CD4-positive, CD25-positive, alpha-beta regulatory T cell (primary cell): ENCODE measurements at regions not wholly inside any gene's neighbourhood (a gene's known extent, or its start where the extent isn't known, plus 50 kb on each side); places are given as distances from the start of the nearest gene placed in this dataset.

Source experiments
- ATAC-seq, 2 donors: fragments of 150-1000 bp; cut with Tn5 transposase; one replicate each; pipeline ENCODE4 v1.10.0; 2021; ENCODE audit warnings: low read depth in 2 of 2, moderate number of reproducible peaks in 2 of 2, moderate library complexity in 1 of 2
- DNase-seq, 3 donors: peaks; one replicate each; pipeline versions ENCODE4 v3.0.0 to v3.0.0-alpha.2; 2012 to 2022; ENCODE audit warnings: mixed read lengths in 1 of 3
- H3K27ac ChIP-seq: one replicate; pipeline ENCODE4 v1.7.0; 2013; ENCODE audit warnings: mild to moderate bottlenecking, low read length; ENCODE audit not compliant: insufficient read depth, poor library complexity, severe bottlenecking
- H3K27me3 ChIP-seq: one replicate; pipeline ENCODE4 v1.7.0; 2013; ENCODE audit warnings: low read length; ENCODE audit not compliant: control insufficient read depth, insufficient read depth
- H3K36me3 ChIP-seq: one replicate; pipeline ENCODE4 v1.7.0; 2013; ENCODE audit warnings: mild to moderate bottlenecking, low read length, moderate library complexity; ENCODE audit not compliant: control insufficient read depth, insufficient read depth
- H3K4me1 ChIP-seq: 2 replicates; pipeline ENCODE4 v1.7.0; 2013; ENCODE audit warnings: mild to moderate bottlenecking, low read length; ENCODE audit not compliant: insufficient read depth, control insufficient read depth, poor library complexity, severe bottlenecking
- H3K4me3 ChIP-seq: one replicate; pipeline ENCODE4 v1.7.0; 2013; ENCODE audit warnings: low read depth, mild to moderate bottlenecking, low read length, moderate library complexity
- H3K9me3 ChIP-seq, 2 experiments: 1 replicate in 1 of 2; 2 replicates in 1 of 2; pipeline ENCODE4 v1.7.0; 2013; ENCODE audit warnings: low read length in 2 of 2, mild to moderate bottlenecking in 1 of 2, moderate library complexity in 1 of 2; ENCODE audit not compliant: control insufficient read depth in 2 of 2
- H3K27ac Mint-ChIP-seq, 3 donors: one replicate each; pipeline ENCODE4 v1.8.0; 2020 to 2022; ENCODE audit warnings: mild to moderate bottlenecking in 3 of 3, mixed read lengths in 3 of 3, moderate library complexity in 2 of 3
- H3K27me3 Mint-ChIP-seq: one replicate; pipeline ENCODE4 v1.8.0; 2022; ENCODE audit warnings: mild to moderate bottlenecking, mixed read lengths
- H3K36me3 Mint-ChIP-seq: one replicate; pipeline ENCODE4 v1.8.0; 2020; ENCODE audit warnings: mixed read lengths
- H3K4me1 Mint-ChIP-seq, 4 donors: one replicate each; pipeline ENCODE4 v1.8.0; 2020 to 2022; ENCODE audit warnings: mixed read lengths in 4 of 4, mild to moderate bottlenecking in 1 of 4
- H3K4me3 Mint-ChIP-seq, 4 donors: one replicate each; pipeline ENCODE4 v1.8.0; 2020 to 2022; ENCODE audit warnings: mild to moderate bottlenecking in 4 of 4, mixed read lengths in 4 of 4, moderate library complexity in 3 of 4
- H3K9me3 Mint-ChIP-seq, 7 donors: one replicate each; pipeline ENCODE4 v1.8.0; 2020 to 2022; ENCODE audit warnings: mixed read lengths in 7 of 7, mild to moderate bottlenecking in 3 of 7, moderate library complexity in 2 of 7

- H3K4me1 Mint-ChIP-seq: no peaks in the 10 kb centered on the region
- DNase-seq (no peak), ATAC-seq (no peak)
- H3K4me1 ChIP-seq: no peaks in the 10 kb centered on the region
- H3K27me3 ChIP-seq: no peaks in the 10 kb centered on the region
- no peaks in the 10 kb centered on the region for H3K36me3 Mint-ChIP-seq
- H3K36me3 ChIP-seq: no peaks in the 10 kb centered on the region
- H3K9me3 ChIP-seq: no peaks in the 10 kb centered on the region
- H3K4me3 ChIP-seq: no peak overlapping the region
- no peak overlapping the region for H3K27ac ChIP-seq
- peaks cover 0 to 2% (median 0%) of the 10 kb centered on the region in 7 donors for H3K9me3 Mint-ChIP-seq
- H3K27ac Mint-ChIP-seq: no peak overlapping the region
- no peak overlapping the region for H3K4me3 Mint-ChIP-seq
- H3K27me3 Mint-ChIP-seq: no peaks in the 10 kb centered on the region
Measured at GRCh38 chr9:38149647-38150046, 80.6 kb upstream of the SHB start.

- no peak overlapping the region for H3K27ac ChIP-seq
Measured at GRCh38 chr9:38146844-38147243, 77.8 kb upstream of the SHB start.

GRCh38 chr9:38145526-38146053, 76.6 kb upstream of the SHB start:
- Histone ChIP-seq H3K27me3 (peaks cover 4% of the 10 kb centered on the region), H3K4me3 (no peak overlapping the region), H3K4me1 (no peaks in the 10 kb centered on the region), H3K27ac (no peak overlapping the region), H3K9me3 (no peaks in the 10 kb centered on the region), H3K36me3 (no peaks in the 10 kb centered on the region)
- H3K27me3 Mint-ChIP-seq: peaks cover 8% of the 10 kb centered on the region
- H3K9me3 Mint-ChIP-seq: peaks cover 0 to 2% (median 0%) of the 10 kb centered on the region in 7 donors
- H3K4me1 Mint-ChIP-seq: no peaks in the 10 kb centered on the region
- H3K36me3 Mint-ChIP-seq: no peaks in the 10 kb centered on the region
- no peak for ATAC-seq
- no peak for DNase-seq
- H3K4me3 Mint-ChIP-seq: no peak overlapping the region
- no peak overlapping the region for H3K27ac Mint-ChIP-seq

More at GRCh38 chr9:38146844-38147243, 77.8 kb upstream of the SHB start:
- Histone ChIP-seq H3K4me3 (no peak overlapping the region), H3K9me3 (no peaks in the 10 kb centered on the region), H3K27me3 (no peaks in the 10 kb centered on the region), H3K4me1 (no peaks in the 10 kb centered on the region), H3K36me3 (no peaks in the 10 kb centered on the region)
- Mint-ChIP-seq H3K4me3 (no peak overlapping the region), H3K4me1 (no peaks in the 10 kb centered on the region), H3K36me3 (no peaks in the 10 kb centered on the region), H3K27me3 (no peaks in the 10 kb centered on the region), H3K27ac (no peak overlapping the region), H3K9me3 (peaks cover 0 to 2% (median 0%) of the 10 kb centered on the region in 7 donors)
- no peak for DNase-seq
- no peak for ATAC-seq

GRCh38 chr9:38144421-38144820, 75.4 kb upstream of the SHB start:
- no peaks in the 10 kb centered on the region for H3K36me3 ChIP-seq
- Mint-ChIP-seq H3K4me1 (no peaks in the 10 kb centered on the region), H3K27ac (no peak overlapping the region), H3K27me3 (peaks cover 11% of the 10 kb centered on the region), H3K4me3 (no peak overlapping the region), H3K36me3 (no peaks in the 10 kb centered on the region), H3K9me3 (peaks cover 0 to 2% (median 0%) of the 10 kb centered on the region in 7 donors)
- H3K27me3 ChIP-seq: peaks cover 6% of the 10 kb centered on the region
- DNase-seq (no peak), ATAC-seq (no peak)
- H3K27ac ChIP-seq: no peak overlapping the region
- H3K9me3 ChIP-seq: no peaks in the 10 kb centered on the region
- no peak overlapping the region for H3K4me3 ChIP-seq
- H3K4me1 ChIP-seq: no peaks in the 10 kb centered on the region

GRCh38 chr9:38141746-38142591, 72.9 kb upstream of the SHB start:
- no peaks in the 10 kb centered on the region for H3K9me3 ChIP-seq
- no peak overlapping the region for H3K4me3 ChIP-seq
- Mint-ChIP-seq H3K27me3 (peaks cover 11% of the 10 kb centered on the region), H3K36me3 (no peaks in the 10 kb centered on the region), H3K4me1 (no peaks in the 10 kb centered on the region), H3K4me3 (no peak overlapping the region), H3K27ac (peak overlapping the region in 1 of 3 donors; percentile 50), H3K9me3 (no peaks in the 10 kb centered on the region)
- no peaks in the 10 kb centered on the region for H3K36me3 ChIP-seq
- no peaks in the 10 kb centered on the region for H3K4me1 ChIP-seq
- peaks cover 6% of the 10 kb centered on the region for H3K27me3 ChIP-seq
- H3K27ac ChIP-seq: no peak overlapping the region
- DNase-seq (no peak), ATAC-seq (no peak)

- no peak for ATAC-seq
- Mint-ChIP-seq H3K4me1 (no peaks in the 10 kb centered on the region), H3K36me3 (no peaks in the 10 kb centered on the region), H3K27ac (no peak overlapping the region), H3K9me3 (no peaks in the 10 kb centered on the region), H3K27me3 (peaks cover 11% of the 10 kb centered on the region), H3K4me3 (no peak overlapping the region)
- Histone ChIP-seq H3K4me1 (no peaks in the 10 kb centered on the region), H3K4me3 (no peak overlapping the region), H3K27me3 (peaks cover 6% of the 10 kb centered on the region), H3K27ac (no peak overlapping the region), H3K36me3 (no peaks in the 10 kb centered on the region), H3K9me3 (no peaks in the 10 kb centered on the region)
- no peak for DNase-seq
Measured at GRCh38 chr9:38138276-38138675, 69.2 kb upstream of the SHB start.

GRCh38 chr9:38137342-38137741, 68.3 kb upstream of the SHB start:
- no peak overlapping the region for H3K4me3 Mint-ChIP-seq
- H3K36me3 Mint-ChIP-seq: no peaks in the 10 kb centered on the region
- H3K27ac Mint-ChIP-seq: no peak overlapping the region
- no peaks in the 10 kb centered on the region for H3K9me3 ChIP-seq
- H3K4me1 Mint-ChIP-seq: no peaks in the 10 kb centered on the region
- no peaks in the 10 kb centered on the region for H3K9me3 Mint-ChIP-seq
- no peak overlapping the region for H3K27ac ChIP-seq
- peaks cover 6% of the 10 kb centered on the region for H3K27me3 ChIP-seq
- DNase-seq (no peak), ATAC-seq (no peak)
- no peaks in the 10 kb centered on the region for H3K36me3 ChIP-seq
- peaks cover 11% of the 10 kb centered on the region for H3K27me3 Mint-ChIP-seq
- no peak overlapping the region for H3K4me3 ChIP-seq
- H3K4me1 ChIP-seq: no peaks in the 10 kb centered on the region

- peaks cover 7% of the 10 kb centered on the region for H3K27me3 Mint-ChIP-seq
- no peaks in the 10 kb centered on the region for H3K36me3 Mint-ChIP-seq
- H3K27me3 ChIP-seq: peaks cover 6% of the 10 kb centered on the region
- no peaks in the 10 kb centered on the region for H3K4me1 Mint-ChIP-seq
- H3K4me3 Mint-ChIP-seq: no peak overlapping the region
- no peak overlapping the region for H3K27ac ChIP-seq
- H3K4me3 ChIP-seq: no peak overlapping the region
- no peaks in the 10 kb centered on the region for H3K9me3 ChIP-seq
- no peak for DNase-seq
- no peaks in the 10 kb centered on the region for H3K4me1 ChIP-seq
- H3K36me3 ChIP-seq: no peaks in the 10 kb centered on the region
- H3K9me3 Mint-ChIP-seq: no peaks in the 10 kb centered on the region
- no peak for ATAC-seq
- H3K27ac Mint-ChIP-seq: no peak overlapping the region
Measured at GRCh38 chr9:38136386-38136785, 67.4 kb upstream of the SHB start.
